HL-60 (cell line): ENCODE measurements at regions not wholly inside any gene's neighbourhood (a gene's known extent, or its start where the extent isn't known, plus 50 kb on each side); places are given as distances from the start of the nearest gene placed in this dataset.

ENCODE experiments used
- GABPA ChIP-seq: IDR thresholded peaks from 2 replicates; pipeline ENCODE4 v1.6.1; 2012; ENCODE audit warnings: low read depth
- TF ChIP-seq, protein P1 (sequence below): IDR thresholded peaks from one replicate; pipeline ENCODE4 v1.5.1; 2011; ENCODE audit warnings: low read length, control low read depth, inconsistent platforms; ENCODE audit not compliant: insufficient read depth

DNA sequence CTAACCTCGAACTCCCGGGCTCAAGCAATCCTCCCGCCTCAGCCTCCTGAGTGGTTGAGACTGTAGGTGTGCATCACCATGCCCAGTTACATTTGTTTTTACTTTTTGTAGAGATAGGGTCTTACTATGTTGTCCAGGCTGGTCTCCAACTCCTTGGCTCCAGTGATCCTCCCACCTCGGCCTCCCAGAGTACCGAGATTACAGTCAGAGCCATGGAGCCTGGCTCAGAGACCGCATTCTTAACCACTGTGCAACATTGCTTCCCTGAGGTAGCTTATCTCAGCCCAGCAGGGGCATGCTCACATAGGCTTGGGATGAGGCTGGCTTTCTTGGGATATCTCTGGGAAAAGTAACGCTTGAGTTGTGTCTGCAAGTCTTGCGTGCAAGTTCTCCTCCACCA lies 99.7 kb downstream of the SPRY4 start:
- TF ChIP-seq, protein P1, sequence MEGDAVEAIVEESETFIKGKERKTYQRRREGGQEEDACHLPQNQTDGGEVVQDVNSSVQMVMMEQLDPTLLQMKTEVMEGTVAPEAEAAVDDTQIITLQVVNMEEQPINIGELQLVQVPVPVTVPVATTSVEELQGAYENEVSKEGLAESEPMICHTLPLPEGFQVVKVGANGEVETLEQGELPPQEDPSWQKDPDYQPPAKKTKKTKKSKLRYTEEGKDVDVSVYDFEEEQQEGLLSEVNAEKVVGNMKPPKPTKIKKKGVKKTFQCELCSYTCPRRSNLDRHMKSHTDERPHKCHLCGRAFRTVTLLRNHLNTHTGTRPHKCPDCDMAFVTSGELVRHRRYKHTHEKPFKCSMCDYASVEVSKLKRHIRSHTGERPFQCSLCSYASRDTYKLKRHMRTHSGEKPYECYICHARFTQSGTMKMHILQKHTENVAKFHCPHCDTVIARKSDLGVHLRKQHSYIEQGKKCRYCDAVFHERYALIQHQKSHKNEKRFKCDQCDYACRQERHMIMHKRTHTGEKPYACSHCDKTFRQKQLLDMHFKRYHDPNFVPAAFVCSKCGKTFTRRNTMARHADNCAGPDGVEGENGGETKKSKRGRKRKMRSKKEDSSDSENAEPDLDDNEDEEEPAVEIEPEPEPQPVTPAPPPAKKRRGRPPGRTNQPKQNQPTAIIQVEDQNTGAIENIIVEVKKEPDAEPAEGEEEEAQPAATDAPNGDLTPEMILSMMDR, result no peak
- no peak for TF ChIP-seq GABPA
